ENCODE measurements at regions not wholly inside any gene's neighbourhood (a gene's known extent, or its start where the extent isn't known, plus 50 kb on each side); places are given as distances from the start of the nearest gene placed in this dataset.

DNA sequence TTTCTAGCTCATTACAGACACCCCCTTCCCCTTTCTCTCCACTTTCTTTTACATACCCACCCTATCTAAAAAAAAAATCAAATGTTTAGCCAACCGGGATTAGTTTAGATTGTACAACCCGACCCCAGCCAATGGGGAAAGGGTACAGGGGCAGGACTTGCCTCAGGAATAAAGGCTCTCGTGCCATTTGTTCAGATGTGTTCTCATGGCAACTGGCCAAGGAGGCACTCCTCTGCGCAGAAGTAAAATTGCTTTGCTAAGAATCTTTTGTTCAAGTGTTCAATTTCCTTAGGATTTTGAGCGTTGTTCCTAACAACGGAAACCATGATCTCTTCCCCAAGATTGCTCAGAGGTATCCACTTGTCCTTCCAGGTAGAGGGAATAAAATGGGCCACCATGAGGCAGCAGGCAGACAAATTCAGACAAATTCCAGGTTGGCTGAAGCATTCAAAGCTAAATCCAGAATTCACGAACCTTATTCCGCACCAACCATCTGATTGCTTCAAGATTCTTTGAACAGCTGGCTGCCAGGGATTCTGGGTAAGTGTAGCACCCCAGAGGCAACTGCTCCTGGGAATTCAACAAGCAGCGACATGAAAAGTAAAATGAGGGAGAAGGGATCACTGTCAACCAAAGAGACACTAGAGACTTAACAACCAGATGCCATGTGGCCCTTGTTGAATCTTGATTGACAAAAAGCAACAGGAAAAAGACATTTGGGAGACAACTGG lies 431.8 kb downstream of the PREX1 start (continued):
- TF ChIP-seq, protein P1, sequence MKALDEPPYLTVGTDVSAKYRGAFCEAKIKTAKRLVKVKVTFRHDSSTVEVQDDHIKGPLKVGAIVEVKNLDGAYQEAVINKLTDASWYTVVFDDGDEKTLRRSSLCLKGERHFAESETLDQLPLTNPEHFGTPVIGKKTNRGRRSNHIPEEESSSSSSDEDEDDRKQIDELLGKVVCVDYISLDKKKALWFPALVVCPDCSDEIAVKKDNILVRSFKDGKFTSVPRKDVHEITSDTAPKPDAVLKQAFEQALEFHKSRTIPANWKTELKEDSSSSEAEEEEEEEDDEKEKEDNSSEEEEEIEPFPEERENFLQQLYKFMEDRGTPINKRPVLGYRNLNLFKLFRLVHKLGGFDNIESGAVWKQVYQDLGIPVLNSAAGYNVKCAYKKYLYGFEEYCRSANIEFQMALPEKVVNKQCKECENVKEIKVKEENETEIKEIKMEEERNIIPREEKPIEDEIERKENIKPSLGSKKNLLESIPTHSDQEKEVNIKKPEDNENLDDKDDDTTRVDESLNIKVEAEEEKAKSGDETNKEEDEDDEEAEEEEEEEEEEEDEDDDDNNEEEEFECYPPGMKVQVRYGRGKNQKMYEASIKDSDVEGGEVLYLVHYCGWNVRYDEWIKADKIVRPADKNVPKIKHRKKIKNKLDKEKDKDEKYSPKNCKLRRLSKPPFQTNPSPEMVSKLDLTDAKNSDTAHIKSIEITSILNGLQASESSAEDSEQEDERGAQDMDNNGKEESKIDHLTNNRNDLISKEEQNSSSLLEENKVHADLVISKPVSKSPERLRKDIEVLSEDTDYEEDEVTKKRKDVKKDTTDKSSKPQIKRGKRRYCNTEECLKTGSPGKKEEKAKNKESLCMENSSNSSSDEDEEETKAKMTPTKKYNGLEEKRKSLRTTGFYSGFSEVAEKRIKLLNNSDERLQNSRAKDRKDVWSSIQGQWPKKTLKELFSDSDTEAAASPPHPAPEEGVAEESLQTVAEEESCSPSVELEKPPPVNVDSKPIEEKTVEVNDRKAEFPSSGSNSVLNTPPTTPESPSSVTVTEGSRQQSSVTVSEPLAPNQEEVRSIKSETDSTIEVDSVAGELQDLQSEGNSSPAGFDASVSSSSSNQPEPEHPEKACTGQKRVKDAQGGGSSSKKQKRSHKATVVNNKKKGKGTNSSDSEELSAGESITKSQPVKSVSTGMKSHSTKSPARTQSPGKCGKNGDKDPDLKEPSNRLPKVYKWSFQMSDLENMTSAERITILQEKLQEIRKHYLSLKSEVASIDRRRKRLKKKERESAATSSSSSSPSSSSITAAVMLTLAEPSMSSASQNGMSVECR (CRISPR knock-in tag; IDR thresholded peaks at IDR 0.05; ENCODE audit: borderline replicate concordance): no peak
- TF ChIP-seq ZNF138 (CRISPR knock-in tag; conservative IDR thresholded peaks at IDR 0.05) (no peak), CREM (CRISPR knock-in tag; IDR thresholded peaks at IDR 0.05) (no peak)
- TF ChIP-seq, protein P2, sequence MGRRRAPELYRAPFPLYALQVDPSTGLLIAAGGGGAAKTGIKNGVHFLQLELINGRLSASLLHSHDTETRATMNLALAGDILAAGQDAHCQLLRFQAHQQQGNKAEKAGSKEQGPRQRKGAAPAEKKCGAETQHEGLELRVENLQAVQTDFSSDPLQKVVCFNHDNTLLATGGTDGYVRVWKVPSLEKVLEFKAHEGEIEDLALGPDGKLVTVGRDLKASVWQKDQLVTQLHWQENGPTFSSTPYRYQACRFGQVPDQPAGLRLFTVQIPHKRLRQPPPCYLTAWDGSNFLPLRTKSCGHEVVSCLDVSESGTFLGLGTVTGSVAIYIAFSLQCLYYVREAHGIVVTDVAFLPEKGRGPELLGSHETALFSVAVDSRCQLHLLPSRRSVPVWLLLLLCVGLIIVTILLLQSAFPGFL (CRISPR knock-in tag; IDR thresholded peaks at IDR 0.05; ENCODE audit: borderline replicate concordance): no peak

DNA sequence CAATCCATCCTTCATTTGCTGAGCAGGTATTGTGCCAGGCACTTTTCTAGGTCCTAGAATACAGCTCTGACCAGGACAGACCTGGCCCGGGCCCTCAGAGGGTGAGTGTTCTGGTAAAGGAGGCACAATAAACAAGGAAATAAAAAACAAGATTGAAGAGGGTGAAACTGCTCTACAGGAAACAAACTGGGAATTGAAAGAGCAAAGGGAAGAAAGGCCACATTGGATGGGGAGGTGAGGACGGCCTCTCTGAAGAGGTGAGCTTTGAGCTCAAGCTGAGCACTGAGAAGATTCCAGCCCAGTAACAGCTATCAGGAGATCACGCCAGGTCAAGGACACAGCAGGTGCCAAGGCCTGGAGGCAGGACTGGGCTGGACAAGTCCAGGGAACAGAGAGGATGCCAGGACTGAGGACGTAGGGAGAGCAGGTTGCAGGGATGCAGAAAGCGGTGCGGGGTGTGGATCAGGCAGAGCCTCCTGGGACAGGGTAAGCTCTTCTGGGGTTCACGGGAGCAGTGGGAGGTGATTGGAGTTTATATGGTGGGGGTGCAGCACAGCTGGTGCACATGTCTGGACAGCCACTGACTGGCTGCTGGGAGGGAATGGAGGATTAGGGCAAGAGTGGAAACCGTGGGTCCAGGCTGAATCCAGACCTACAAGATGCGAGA lies 433.3 kb downstream of the PREX1 start:
- no peak overlapping the region for H3K4me3 Mint-ChIP-seq
- TF ChIP-seq ZNF317 (CRISPR knock-in tag; IDR thresholded peaks at IDR 0.05; ENCODE audit: borderline replicate concordance, low read depth): no peak
- CTCF ChIA-PET: interaction anchor here (0.6 kb wide), 1 partner anchor 44 kb away, joined by 4 read pairs; no protein-coding TSS in a partner anchor
- peaks cover 18% of the 10 kb centered on the region for H3K9me3 Mint-ChIP-seq
- POLR2A ChIA-PET: no interaction called here
- peaks cover 16% of the 10 kb centered on the region for H3K4me1 Mint-ChIP-seq
- H3K27me3 Mint-ChIP-seq (ENCODE audit: low read depth): no peaks in the 10 kb centered on the region; the same call in 1 of the 2 replicates
- H3K36me3 Mint-ChIP-seq: peaks cover 10% of the 10 kb centered on the region
- H3K27ac Mint-ChIP-seq: no peak overlapping the region
- no peak for ATAC-seq
- no peak for DNase-seq (ENCODE audit: low spot score)

DNA sequence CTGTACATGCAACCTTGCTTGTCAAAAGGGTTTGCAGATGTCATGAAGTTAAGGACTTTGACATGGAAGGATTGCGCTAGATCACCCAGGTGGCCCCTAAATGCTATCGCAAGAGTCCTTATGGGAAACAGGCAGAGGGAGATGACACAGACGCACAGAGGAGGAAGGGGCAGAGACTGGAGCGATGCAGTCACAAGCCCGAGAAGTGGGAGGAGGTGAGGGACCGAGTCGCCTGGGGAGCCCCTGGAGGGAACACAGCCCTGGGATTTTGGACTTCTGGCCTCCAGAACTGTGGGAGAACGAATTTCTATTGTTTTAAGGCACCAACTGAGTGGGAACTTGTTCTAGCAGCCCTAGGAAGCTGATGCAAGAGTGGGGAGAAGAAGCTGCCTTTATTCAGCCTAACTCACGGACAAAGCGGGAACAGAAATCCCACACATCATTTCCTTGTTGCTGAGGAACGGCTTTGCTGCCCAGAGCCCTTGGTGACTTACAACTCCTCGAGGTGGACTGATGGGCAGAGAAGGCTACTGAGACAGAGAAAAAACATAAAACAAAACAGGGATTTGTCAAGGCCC lies 434.0 kb downstream of the PREX1 start:
- no peak overlapping the region for H3K4me3 Mint-ChIP-seq
- ChIA-PET CTCF (interaction anchor here (0.6 kb wide), 1 partner anchor 44 kb away, joined by 4 read pairs; no protein-coding TSS in a partner anchor), POLR2A (no interaction called here)
- H3K4me1 Mint-ChIP-seq: peaks cover 9% of the 10 kb centered on the region
- no peak overlapping the region for H3K27ac Mint-ChIP-seq
- H3K9me3 Mint-ChIP-seq: peaks cover 18% of the 10 kb centered on the region
- H3K36me3 Mint-ChIP-seq: peaks cover 10% of the 10 kb centered on the region
- no peaks in the 10 kb centered on the region; the same call in 1 of the 2 replicates for H3K27me3 Mint-ChIP-seq (ENCODE audit: low read depth)
- DNase-seq (ENCODE audit: low spot score): no peak
- no peak for ATAC-seq
- TF ChIP-seq, protein P3, sequence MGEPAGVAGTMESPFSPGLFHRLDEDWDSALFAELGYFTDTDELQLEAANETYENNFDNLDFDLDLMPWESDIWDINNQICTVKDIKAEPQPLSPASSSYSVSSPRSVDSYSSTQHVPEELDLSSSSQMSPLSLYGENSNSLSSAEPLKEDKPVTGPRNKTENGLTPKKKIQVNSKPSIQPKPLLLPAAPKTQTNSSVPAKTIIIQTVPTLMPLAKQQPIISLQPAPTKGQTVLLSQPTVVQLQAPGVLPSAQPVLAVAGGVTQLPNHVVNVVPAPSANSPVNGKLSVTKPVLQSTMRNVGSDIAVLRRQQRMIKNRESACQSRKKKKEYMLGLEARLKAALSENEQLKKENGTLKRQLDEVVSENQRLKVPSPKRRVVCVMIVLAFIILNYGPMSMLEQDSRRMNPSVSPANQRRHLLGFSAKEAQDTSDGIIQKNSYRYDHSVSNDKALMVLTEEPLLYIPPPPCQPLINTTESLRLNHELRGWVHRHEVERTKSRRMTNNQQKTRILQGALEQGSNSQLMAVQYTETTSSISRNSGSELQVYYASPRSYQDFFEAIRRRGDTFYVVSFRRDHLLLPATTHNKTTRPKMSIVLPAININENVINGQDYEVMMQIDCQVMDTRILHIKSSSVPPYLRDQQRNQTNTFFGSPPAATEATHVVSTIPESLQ (CRISPR knock-in tag; IDR thresholded peaks at IDR 0.05): no peak
- no peak for TF ChIP-seq ZNF263 (CRISPR knock-in tag; IDR thresholded peaks at IDR 0.05; ENCODE audit: low read depth)
- TF ChIP-seq SOX15 (CRISPR knock-in tag; IDR thresholded peaks at IDR 0.05): no peak

DNA sequence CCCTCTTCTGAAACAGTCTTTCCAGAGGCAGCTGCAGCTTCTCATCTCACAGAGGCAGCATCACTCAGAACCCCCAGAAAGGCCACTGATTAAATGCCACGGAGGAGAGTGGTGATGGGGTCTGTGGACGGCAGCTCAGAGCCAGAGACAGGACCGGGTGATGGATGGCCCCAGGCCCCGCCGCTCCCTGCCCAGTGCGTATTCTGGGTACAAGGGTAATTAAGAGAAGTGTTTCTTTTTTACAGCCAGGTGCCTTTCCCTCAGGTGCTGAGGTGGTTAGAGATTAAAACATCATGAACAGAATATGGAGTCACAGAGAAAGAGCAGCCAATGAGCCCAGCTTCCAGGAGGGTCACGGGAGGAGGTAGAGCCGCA lies 434.5 kb downstream of the PREX1 start:
- Mint-ChIP-seq H3K9me3 (peaks cover 18% of the 10 kb centered on the region), H3K36me3 (peaks cover 10% of the 10 kb centered on the region), H3K27ac (no peak overlapping the region), H3K4me1 (peaks cover 9% of the 10 kb centered on the region), H3K27me3 (ENCODE audit: low read depth) (no peaks in the 10 kb centered on the region; the same call in 1 of the 2 replicates), H3K4me3 (no peak overlapping the region)
- DNase-seq (ENCODE audit: low spot score) (no peak), ATAC-seq (no peak)
- POLR2A ChIA-PET: no interaction called here
- CTCF ChIA-PET: no interaction called here
- TF ChIP-seq ZBTB21 (CRISPR knock-in tag; IDR thresholded peaks at IDR 0.05; ENCODE audit: borderline replicate concordance) (no peak), TP53 (CRISPR knock-in tag; IDR thresholded peaks at IDR 0.05) (no peak), MYBL2 (CRISPR knock-in tag; IDR thresholded peaks at IDR 0.05) (no peak), GRHL2 (CRISPR knock-in tag; IDR thresholded peaks at IDR 0.05; ENCODE audit: insufficient replicate concordance, severe bottlenecking) (no peak), NFE2L1 (CRISPR knock-in tag; IDR thresholded peaks at IDR 0.05) (no peak)
- TF ChIP-seq, protein P4, sequence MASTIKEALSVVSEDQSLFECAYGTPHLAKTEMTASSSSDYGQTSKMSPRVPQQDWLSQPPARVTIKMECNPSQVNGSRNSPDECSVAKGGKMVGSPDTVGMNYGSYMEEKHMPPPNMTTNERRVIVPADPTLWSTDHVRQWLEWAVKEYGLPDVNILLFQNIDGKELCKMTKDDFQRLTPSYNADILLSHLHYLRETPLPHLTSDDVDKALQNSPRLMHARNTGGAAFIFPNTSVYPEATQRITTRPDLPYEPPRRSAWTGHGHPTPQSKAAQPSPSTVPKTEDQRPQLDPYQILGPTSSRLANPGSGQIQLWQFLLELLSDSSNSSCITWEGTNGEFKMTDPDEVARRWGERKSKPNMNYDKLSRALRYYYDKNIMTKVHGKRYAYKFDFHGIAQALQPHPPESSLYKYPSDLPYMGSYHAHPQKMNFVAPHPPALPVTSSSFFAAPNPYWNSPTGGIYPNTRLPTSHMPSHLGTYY (CRISPR knock-in tag; IDR thresholded peaks at IDR 0.05): no peak
- TF ChIP-seq, protein P5, sequence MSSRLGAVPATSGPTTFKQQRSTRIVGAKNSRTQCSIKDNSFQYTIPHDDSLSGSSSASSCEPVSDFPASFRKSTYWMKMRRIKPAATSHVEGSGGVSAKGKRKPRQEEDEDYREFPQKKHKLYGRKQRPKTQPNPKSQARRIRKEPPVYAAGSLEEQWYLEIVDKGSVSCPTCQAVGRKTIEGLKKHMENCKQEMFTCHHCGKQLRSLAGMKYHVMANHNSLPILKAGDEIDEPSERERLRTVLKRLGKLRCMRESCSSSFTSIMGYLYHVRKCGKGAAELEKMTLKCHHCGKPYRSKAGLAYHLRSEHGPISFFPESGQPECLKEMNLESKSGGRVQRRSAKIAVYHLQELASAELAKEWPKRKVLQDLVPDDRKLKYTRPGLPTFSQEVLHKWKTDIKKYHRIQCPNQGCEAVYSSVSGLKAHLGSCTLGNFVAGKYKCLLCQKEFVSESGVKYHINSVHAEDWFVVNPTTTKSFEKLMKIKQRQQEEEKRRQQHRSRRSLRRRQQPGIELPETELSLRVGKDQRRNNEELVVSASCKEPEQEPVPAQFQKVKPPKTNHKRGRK (CRISPR knock-in tag; IDR thresholded peaks at IDR 0.05; ENCODE audit: borderline replicate concordance): no peak
- TF ChIP-seq, protein P6, sequence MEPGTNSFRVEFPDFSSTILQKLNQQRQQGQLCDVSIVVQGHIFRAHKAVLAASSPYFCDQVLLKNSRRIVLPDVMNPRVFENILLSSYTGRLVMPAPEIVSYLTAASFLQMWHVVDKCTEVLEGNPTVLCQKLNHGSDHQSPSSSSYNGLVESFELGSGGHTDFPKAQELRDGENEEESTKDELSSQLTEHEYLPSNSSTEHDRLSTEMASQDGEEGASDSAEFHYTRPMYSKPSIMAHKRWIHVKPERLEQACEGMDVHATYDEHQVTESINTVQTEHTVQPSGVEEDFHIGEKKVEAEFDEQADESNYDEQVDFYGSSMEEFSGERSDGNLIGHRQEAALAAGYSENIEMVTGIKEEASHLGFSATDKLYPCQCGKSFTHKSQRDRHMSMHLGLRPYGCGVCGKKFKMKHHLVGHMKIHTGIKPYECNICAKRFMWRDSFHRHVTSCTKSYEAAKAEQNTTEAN (CRISPR knock-in tag; IDR thresholded peaks at IDR 0.05): no peak
